Head of caudate nucleus (tissue), 42 donors: ENCODE measurements at regions not wholly inside any gene's neighbourhood (a gene's known extent, or its start where the extent isn't known, plus 50 kb on each side); places are given as distances from the start of the nearest gene placed in this dataset.
A peak's percentile ranks its signal among the peaks of the same experiment; 100 is the strongest.

Experiments used
- DNase-seq, 42 donors: peaks; one replicate each; pipeline versions ENCODE4 v3.0.0 to v3.0.0-alpha.2; 2020 to 2021; ENCODE audit warnings: mixed read lengths in 7 of 42
- intact Hi-C: fragments of 100-400 bp; cut with DNase I; formaldehyde crosslinking; loops from one replicate; pipeline ENCODE4 v1.15.0; 2022

DNA sequence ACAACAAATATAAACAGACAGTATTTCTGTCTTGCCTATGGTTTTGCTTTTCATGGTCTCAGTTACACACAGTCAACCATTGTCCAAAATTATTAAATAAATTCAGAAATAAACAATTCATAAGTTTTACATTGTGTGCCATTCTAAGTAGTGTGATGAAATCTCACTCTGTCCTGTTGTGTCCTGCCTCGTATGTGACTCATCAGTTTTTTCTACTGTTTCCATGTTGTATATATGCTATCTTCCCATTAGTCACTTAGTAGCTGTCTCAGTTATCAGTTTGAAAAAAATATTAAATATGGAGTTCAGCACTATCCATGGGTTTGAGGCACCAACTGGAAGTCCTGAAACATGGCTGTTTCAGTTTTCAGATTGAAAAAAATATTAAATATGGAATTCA lies 282.4 kb upstream of the GRM7 start:
- intact Hi-C loops, result no loop called here
- no peak for DNase-seq

DNA sequence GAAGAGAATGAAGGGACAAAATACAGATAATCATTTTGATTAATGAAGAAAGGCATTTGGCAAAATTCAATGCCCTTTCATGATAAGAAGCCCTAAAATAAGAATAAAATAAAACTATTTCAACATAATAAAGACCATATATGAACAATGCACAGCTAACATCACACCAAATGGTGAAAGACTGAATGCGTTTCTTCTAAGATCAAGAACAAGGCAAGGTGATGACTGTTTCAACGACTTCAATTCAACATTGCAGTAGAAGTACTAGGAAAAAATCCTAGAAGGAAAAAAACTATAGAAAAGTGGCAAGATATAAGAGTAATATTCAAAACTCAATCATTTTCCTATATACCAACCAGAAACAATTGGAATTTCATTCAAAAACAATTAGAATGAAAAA lies 280.1 kb upstream of the GRM7 start:
- intact Hi-C loops, result no loop called here
- DNase-seq, result no peak

DNA sequence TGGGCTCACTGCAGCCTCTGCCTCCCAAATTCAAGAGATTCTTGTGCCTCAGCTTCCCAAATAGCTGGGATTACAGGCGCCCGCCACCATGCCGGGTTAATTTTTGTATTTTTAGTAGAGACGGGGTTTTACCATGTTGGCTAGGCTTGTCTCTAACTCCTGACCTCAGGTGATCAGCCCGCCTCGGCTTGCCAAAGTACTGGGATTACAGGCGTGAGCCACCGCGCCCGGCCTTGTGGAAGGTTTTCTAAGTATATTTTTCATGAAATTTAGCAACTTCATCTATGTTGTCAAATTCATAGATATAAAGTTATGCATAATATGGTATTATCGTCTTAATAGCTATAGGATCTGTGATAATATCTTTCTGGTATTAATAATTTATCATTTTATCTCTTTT lies 275.6 kb upstream of the GRM7 start:
- peak in 2 of 42 donors; percentile 26 to 31 for DNase-seq
- intact Hi-C loops, result no loop called here

DNA sequence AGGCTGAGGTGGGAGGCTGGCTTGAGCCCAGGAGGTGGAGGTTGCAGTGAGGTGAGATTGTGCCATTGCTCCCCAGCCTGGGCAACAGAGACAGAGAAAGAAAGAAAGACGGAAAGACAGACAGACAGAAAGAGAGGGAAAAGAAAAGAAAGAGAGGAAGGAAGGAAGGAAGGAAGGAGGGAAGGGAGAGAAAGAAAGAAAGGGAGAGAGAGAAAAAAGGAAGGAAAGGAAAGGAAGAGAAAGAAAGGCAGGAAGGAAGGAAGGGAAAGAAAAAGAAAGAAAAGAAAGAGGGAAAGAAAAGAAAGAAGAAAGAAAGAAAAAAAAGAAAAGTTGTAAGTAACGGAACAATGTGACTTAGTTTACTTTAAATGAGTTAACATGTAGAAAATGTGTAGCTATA lies 260.7 kb upstream of the GRM7 start:
- intact Hi-C loops, result no loop called here
- DNase-seq, result no peak

DNA sequence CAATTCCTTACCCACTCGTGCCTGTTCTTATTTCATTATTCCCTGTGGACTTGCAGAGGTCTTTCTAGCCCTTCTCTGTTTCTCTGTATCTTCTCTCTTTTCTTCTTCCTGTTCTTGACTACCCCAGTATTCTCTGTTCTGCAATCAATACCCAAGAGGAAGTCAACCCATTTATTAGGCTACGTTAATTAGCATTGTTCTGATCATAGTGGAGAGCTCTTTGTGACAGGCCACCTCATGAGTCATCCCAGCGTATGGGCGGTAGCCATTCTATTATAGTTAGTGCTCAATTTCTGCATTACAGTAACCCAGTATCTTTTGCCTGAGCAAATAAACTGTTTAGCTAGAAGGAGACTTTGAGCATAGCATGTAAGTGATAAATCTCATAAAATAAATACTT lies 259.5 kb upstream of the GRM7 start:
- intact Hi-C loops, result no loop called here
- DNase-seq, result no peak

DNA sequence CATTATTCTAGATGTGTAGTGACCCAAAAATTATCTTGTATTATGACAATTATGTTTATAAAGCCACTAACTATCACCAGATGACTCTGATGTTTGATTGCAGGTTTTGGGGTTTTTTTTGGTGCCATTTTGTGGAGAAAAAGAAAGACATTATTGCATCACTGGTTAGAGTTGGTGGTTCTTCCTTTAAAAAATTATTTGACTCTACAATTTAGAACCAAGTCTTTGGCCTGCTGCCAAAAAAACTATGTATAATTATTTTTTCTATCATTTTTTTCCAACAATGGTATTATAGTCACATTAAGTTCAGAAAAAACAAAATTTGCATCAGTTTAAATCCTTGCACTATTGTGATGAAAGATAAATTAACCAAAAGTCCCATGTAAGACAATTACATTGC lies 258.6 kb upstream of the GRM7 start:
- intact Hi-C loops, result no loop called here
- DNase-seq, result no peak

DNA sequence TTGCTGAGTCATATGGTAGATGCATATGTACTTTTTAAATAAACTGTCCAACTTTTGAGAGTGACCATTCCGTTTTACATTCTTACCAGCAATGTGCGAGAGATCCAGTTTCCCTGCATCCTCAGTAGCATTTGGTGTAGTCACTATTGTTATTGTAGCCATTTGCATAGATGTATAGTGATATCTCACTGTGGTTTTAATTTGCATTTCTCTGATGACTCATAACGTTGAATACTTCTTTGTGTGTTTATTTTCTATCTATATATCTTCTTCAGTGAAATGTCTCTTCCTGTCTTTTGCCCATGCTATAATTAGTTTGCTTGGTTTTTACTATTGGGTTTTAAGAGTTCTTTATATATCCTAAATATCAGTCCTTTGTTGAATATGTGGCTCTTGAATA lies 255.7 kb upstream of the GRM7 start:
- no peak for DNase-seq
- intact Hi-C loops, result no loop called here

DNA sequence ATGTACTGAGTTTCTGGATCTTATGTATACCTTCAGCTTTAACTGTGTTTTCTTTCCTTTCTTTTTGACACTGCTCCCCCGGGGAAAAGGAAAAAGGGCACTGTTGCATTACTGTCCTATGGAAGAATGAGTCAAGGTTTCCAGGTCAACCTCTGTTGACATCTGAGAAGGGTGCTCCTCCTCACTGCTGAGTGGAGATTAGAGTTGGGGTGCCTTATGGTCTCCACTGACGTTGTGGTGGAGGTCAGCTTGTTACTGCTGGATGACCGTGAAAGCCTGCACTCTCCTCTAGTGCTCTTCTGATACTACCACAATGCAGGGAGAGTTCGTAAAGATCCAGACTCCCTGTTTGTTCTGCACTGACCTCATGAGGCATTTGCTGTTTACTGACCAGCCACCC lies 252.1 kb upstream of the GRM7 start:
- DNase-seq, result no peak
- intact Hi-C loops, result no loop called here

DNA sequence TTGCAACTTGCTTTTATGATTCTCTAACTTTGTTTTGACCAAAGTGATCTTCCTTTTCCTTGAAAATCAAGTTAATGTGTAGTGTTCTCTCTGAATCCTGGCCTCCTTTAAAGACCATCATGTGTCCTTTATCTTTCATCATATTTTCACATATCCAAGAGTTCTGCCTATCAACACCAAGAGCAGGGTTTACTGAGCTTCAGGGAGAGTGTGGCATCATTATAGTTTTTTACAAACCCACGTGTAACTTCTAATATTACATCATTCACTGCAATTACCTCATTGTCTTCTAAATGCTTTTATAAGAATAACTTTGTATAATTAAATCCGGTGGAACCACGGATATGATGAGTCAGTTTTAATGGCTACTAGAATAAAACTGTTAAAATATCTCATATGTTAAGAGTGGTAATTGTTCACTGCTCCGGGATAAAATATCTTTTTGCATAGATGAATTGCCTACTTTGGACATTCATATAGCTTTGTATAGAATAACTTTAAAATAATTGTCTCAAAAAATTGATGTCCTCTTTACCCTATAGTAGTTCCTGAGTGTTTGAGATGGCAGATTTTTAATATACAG lies 248.8 kb upstream of the GRM7 start:
- intact Hi-C loops, result no loop called here
- no peak for DNase-seq

DNA sequence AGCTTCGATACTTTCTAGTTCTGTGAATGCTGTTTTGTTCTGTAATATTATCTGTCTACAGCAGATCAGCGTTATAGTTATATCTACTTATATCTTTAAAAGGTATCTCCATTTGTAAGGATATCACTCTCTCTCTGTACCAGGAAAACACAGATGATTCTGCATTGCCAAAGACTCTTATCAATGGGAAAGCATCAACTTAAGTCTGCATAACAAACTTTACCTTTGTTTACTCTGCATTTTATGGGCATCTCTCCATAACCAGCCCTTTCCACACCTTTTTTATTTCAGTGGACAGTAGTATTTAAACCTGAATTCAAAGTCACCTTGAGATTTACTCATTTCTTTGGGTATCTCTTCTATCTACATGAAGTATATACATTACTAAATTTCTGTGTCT lies 238.7 kb upstream of the GRM7 start:
- intact Hi-C loops, result no loop called here
- no peak for DNase-seq

DNA sequence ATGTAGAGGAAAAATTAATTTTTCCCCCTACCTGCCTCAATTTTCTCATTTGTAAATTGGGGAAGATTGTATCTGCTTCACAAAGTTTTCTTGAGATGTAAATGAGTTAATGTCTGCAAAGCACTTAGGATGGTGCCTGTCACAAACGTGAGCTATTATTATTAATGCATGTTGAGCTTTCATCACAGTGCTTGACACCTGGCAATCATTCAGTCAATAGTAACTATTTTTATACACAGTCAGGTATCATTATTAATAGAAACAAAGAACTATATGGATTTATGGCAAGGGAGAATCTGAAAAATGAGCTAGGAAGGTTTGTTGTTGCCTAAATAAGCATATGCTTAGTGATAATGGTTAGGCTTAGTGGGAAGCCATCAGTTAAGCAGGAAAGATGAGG lies 238.2 kb upstream of the GRM7 start:
- no peak for DNase-seq
- intact Hi-C loops, result no loop called here

DNA sequence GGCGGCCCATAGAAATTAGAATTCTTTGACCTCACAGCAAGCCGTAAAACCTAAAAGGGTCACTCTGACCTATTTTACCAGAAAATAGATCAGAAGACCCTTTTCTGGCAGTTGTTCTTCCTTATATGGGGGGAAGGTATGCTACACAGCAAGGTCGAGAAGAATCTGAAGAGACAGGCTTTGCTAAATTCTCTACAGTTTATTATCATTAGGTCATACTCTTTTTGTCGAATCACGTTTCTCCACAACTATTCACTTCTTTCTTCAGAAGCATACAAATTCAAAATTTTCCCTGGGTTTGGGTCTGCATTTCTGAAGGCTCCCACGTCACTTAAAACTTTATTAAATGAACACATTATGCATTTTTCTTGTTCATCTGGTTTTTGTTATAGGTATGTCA lies 229.5 kb upstream of the GRM7 start:
- no peak for DNase-seq
- intact Hi-C loops, result no loop called here

DNA sequence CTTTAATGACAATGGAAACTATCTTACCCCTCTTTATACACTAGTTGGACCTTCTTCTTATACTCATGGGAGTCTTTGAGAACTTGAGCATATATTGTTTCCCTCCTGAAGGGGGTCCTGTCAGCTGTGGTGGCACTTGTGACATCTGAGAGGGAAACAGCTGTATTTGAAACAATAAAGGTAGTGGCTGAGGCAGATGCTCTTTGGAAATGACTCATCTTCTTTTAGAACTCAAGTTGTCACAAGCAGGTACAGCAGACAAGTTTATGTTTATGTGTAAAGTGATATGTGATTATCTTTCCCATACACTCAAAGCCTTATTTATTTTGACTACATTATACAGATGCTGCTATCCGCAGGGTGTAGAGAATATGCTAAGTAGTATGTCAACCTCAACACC lies 220.0 kb upstream of the GRM7 start:
- intact Hi-C loops, result no loop called here
- no peak for DNase-seq

DNA sequence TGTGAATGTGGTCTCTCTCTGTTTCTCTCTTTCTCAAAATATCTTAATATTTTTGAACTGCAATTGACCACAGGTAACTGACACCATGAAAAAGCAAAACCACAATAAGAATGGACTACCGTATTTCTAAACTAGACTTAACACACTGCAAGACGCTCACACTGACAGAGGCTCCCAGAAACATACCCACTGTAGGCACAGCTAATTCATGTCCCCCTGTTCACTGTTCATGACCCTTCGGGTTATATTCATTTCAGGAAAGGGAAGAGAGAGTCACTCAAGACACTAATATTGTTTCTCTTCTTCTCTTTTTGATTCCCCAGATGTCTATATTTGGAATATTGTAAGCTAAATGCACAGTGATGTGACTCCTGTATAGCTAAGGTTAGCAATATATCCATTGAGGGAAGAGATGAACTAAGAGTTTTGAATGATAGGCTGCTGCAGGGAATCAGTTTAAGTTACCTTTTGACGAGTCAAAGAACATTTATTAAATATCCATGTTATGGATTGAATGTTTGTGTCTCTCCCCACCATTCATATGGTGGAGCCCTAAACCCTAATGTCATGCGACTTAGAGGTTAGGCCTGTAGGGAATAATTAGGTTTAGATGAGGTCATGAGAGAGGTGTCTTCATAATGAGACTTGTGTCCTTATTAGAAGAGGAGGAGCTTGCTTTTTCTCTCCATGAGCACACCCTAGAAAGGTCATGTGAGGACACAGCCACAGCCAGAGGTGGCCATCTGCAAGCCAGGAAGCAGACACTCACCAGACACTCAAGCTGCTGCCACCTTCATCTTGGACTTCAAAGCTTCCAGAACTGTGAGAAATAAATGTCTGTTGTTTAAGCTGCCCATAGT lies 216.6 kb upstream of the GRM7 start:
- no peak for DNase-seq

DNA sequence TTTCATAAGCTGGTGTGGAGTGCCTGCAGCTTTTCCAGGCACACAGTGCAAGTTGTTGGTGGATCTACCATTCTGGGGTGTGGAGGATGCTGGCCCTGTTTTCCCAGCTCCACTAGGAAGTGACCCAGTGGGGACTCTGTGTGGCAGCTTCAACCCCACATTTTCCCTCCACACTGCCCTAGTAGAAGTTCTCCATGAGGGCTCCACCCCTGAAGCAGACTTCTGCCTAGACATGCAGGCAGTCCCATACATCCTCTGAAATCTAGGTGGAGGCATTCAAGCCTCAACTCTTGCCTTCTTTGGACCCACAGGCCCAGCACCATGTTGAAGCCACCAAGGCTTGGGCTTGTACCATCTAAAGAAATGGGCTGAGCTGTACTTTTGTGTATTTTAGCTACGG lies 206.2 kb upstream of the GRM7 start:
- no peak for DNase-seq
- intact Hi-C loops, result no loop called here

More for the DNA sequence above, 216.6 kb upstream of the GRM7 start:
- intact Hi-C loops, result no loop called here

DNA sequence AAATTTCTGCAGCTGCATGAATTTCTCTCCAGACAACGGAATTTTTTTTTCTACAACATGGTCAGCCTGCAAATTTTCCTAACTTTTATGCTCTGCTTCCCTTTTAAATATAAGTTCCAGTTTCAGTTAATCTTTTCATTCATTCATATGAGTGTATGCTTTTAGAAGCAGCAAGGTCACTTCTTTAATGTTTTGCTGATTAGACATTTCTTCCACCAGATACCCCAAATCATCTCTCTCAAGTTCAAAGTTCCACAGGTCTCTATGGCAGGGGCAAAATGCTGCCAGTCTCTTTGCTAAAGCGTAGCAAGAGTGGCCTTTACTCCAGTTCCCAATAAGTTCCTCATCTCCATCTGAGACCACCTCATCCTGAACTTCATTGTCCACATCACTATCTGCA lies 205.6 kb upstream of the GRM7 start:
- intact Hi-C loops, result no loop called here
- DNase-seq, result no peak

DNA sequence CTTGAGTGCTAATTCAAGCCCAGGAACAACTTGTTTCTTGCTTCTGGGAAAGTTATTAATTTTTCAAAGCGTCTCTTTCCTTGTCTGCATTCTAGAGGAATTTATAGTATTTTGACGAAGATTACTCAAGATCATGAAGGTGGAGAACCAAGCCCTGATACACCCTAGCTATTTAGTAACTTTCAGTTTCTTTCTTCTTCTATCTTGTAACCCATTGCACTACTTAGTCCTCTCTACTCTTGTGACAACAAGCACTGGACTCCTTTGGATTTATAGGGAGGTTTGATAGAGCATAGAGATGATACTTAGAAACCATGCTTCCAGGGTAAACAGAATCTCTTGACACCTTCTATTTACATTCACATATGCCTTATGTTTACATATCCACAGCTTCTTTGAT lies 203.3 kb upstream of the GRM7 start:
- intact Hi-C loops, result no loop called here
- no peak for DNase-seq

DNA sequence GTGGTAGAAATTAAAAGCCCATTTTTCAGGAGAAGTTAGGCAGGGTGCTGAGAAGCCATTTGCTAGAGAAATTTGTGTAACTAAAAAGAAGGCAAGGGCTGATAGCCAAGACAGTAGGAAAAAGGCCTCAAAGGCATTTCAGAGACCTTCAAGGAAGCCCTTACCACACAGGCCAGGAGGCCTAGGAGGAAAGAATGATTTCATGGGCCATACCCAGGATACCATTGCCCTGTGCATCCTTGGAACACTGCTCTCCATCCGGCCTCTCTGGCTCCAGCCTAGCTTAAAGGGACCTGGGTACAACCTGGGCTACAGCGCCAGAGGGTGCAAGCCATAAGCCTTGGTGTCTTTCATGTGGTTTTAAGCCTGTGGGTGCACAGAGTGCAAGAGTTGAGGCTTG lies 193.6 kb upstream of the GRM7 start:
- DNase-seq, result no peak
- intact Hi-C loops, result no loop called here

DNA sequence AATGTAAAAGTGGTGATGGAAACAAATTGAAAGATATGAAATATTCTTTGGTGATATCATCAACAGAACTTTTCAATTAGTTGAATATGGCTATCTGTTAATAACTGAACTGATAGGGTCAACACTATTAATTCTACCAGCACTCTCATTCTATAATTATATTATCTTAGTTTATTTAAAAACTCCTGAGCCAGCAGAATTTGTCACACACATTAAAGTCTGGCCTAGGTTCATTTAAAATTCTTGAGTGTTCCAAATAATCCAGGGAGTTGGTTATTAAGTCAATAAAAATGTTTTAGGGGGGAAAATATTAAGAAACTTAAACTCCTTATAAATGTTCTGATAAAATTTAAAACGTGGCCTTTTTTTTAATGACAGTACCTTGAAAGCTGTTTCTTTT lies 189.6 kb upstream of the GRM7 start:
- DNase-seq, result no peak
- intact Hi-C loops, result no loop called here

DNA sequence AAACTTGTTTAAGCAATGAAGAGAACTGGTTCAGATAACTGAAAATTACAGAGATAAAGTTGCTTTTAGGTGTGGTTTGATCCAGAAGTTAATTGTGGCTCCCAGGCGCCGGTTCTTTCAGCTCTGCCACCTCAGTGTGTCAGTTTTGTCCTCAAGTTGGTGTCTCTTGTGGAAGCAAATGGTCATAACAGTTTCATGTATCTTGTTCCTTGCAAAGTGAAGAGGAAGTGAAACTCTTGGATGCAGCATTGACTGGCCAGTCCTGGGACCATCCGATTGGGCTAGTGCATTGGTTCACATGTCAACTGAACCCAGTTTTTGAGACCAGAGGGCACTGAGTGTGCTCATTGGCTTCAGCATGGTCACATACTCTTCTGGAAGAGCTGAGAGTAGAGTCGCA lies 181.4 kb upstream of the GRM7 start:
- DNase-seq, result no peak
- intact Hi-C loops, result no loop called here

DNA sequence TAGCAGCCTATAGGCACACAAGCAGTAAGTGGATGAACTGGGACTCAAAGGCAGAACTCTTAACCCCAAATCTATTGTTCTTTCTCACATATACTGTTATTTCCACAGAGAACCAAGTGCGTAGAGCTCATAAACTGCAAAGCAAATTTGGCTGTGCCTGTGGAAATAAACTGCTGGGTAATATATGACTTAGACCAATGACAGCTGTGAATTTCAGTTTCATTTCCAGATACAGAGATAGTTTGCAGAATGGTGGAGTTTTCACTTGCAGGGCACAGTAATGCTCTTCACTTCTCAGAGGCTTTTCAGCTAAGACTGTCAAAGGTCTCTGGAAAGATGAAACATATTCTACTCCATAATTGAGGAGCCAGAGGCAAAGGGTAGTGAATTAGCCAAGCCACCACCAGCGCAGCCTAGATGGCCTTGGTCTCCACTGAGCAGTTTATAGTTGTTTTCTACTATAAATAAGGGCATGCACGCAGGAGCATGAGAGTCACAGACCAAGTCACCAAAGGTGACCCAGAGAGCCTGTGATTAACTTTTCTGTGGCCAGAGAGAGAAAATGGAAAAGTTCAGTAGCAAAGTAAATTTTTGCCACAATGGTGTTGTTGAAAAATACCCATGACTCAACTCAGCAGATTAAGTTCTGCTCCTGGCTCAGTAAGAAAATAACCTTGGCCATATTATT lies 180.7 kb upstream of the GRM7 start:
- no peak for DNase-seq

More for the DNA sequence above, 180.7 kb upstream of the GRM7 start:
- intact Hi-C loops, result no loop called here
